ENCODE measurements at regions not wholly inside any gene's neighbourhood (a gene's known extent, or its start where the extent isn't known, plus 50 kb on each side); places are given as distances from the start of the nearest gene placed in this dataset.

DNA sequence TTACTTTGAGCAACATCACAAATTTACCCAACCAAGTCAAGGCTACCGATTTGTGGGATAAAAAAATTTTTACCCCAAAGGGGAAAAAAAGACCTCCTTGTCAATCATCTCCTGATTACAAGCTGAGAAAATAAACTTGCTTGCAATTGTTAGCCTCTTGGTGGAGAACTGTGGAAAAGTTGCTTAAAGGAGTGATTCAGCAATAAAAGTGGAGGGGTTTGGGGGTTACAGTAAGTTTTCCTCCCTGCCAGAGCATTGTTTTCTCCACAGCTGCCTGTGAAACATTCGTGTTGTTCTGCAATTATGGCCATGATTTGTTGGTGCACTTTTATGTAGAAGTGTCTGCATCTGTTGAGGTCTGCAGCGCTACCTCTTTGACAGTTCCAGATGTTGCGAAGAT, 82.6 kb downstream of the EN1 start:
- DNase-seq (no peak), ATAC-seq (no peak)
- in situ Hi-C loops (cut with MboI; ENCODE audit: low sequenced_read_pairs in 4 of 4): loop anchor here (5.0 to 25.0 kb wide), 6 partner anchors 87 to 728 kb away; no protein-coding TSS in a partner anchor
- TF ChIP-seq, protein P1, sequence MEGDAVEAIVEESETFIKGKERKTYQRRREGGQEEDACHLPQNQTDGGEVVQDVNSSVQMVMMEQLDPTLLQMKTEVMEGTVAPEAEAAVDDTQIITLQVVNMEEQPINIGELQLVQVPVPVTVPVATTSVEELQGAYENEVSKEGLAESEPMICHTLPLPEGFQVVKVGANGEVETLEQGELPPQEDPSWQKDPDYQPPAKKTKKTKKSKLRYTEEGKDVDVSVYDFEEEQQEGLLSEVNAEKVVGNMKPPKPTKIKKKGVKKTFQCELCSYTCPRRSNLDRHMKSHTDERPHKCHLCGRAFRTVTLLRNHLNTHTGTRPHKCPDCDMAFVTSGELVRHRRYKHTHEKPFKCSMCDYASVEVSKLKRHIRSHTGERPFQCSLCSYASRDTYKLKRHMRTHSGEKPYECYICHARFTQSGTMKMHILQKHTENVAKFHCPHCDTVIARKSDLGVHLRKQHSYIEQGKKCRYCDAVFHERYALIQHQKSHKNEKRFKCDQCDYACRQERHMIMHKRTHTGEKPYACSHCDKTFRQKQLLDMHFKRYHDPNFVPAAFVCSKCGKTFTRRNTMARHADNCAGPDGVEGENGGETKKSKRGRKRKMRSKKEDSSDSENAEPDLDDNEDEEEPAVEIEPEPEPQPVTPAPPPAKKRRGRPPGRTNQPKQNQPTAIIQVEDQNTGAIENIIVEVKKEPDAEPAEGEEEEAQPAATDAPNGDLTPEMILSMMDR (IDR thresholded peaks at IDR 0.05 in 4 of 5, conservative IDR thresholded peaks at IDR 0.05 in 1 of 5): no peak
- TF ChIP-seq POLR2A (IDR thresholded peaks at IDR 0.05): no peak
- no peaks in the 10 kb centered on the region for H3K27me3 ChIP-seq
- no peaks in the 10 kb centered on the region for H3K4me1 ChIP-seq
- no peaks in the 10 kb centered on the region for H3K36me3 ChIP-seq
- H3K27ac ChIP-seq: no peak overlapping the region
- H3K9me3 ChIP-seq: no peaks in the 10 kb centered on the region
- no peak overlapping the region for H3K4me3 ChIP-seq
- intact Hi-C loops (cut with DNase I; ENCODE audit: low total_unique reads): loop anchor here (5.0 kb wide), 3 partner anchors 57 to 538 kb away; no protein-coding TSS in a partner anchor

DNA sequence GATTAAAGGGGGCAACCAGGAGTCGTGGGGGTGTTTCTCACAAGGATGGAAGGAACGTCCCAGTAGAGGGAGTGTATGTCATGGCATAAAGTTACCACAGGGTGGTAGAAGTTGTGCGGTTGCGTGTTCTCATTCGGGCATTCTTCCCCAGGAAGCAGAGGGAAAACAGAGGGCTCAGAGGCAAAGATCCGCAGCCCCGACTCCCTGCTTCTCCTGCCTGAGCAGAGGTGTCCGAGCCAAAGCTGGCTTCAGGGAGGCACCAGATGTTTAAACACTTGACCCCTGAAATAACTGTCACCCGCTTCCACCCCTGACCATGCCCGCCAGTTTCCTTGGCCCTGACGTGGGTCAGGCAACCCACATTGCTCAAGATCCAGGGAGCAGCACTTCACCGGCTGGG, 83.7 kb downstream of the EN1 start:
- no peaks in the 10 kb centered on the region for H3K4me1 ChIP-seq
- peak; percentile 98 to 100 for ATAC-seq
- no peaks in the 10 kb centered on the region for H3K9me3 ChIP-seq
- no peaks in the 10 kb centered on the region for H3K27me3 ChIP-seq
- no peak for TF ChIP-seq POLR2A (IDR thresholded peaks at IDR 0.05)
- TF ChIP-seq, protein P1 (IDR thresholded peaks at IDR 0.05 in 4 of 5, conservative IDR thresholded peaks at IDR 0.05 in 1 of 5): peak; percentile 67 to 78 (median 70)
- H3K4me3 ChIP-seq: peak overlapping the region; percentile 24 to 48 (median 34)
- peak overlapping the region; percentile 50 to 64 (median 63) for H3K27ac ChIP-seq
- DNase-seq: peak; percentile 20 to 55
- intact Hi-C loops (cut with DNase I; ENCODE audit: low total_unique reads) (loop anchor here (1.0 to 5.0 kb wide), 3 partner anchors 59 to 536 kb away; no protein-coding TSS in a partner anchor), in situ Hi-C loops (cut with MboI; ENCODE audit: low sequenced_read_pairs in 4 of 4) (loop anchor here (5.0 to 25.0 kb wide), 6 partner anchors 89 to 726 kb away; no protein-coding TSS in a partner anchor)
- no peaks in the 10 kb centered on the region for H3K36me3 ChIP-seq

DNA sequence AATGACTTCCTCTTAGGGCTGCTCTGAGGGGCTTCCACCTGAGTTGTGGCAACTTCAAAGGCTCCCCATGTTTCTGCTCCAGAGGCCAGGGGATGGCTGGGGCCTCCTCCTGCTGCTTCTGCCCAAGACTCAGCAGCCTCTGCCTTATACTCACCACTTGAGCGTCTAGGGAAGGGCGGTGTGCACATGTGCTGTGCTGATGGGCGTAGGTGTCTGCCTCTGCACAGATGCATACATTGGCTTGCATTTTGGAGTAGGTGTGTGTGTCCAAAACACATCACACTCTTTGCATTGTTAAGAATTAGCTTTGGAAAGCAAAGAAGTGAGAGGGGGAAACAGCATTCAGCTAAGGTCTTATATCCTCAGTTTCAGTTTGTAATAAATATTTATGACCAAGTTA, 85.2 kb downstream of the EN1 start:
- Histone ChIP-seq H3K4me1 (no peaks in the 10 kb centered on the region), H3K36me3 (no peaks in the 10 kb centered on the region), H3K27me3 (no peaks in the 10 kb centered on the region), H3K4me3 (no peak overlapping the region), H3K9me3 (no peaks in the 10 kb centered on the region), H3K27ac (no peak overlapping the region)
- in situ Hi-C loops (cut with MboI; ENCODE audit: low sequenced_read_pairs in 4 of 4): loop anchor here (5.0 to 25.0 kb wide), 6 partner anchors 90 to 725 kb away; no protein-coding TSS in a partner anchor
- TF ChIP-seq POLR2A (IDR thresholded peaks at IDR 0.05): no peak
- intact Hi-C loops (cut with DNase I; ENCODE audit: low total_unique reads): loop anchor here (5.0 kb wide), 2 partner anchors 60 to 535 kb away; no protein-coding TSS in a partner anchor
- ATAC-seq (no peak), DNase-seq (no peak)

DNA sequence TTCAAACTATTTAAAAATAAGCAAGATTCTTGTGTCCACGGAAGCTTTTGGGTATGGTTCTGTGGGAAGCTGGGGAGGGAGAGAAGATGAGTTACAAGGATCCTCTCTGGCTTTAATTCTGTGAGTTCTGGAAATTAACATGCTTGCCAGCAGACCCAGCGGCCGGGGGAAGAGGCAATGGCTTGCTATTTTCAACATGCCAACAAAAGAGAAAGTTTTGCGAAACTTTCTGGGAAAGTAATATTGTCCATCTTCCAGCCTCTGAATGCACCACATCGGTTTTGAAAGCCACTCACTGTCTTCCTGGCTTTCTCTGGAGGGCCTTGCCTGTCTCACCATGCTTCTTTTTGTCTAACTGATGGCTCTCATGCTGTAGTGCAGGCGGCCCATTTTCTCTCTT, 85.7 kb downstream of the EN1 start:
- no peak overlapping the region for H3K4me3 ChIP-seq
- H3K9me3 ChIP-seq: no peaks in the 10 kb centered on the region
- in situ Hi-C loops (cut with MboI; ENCODE audit: low sequenced_read_pairs in 4 of 4) (loop anchor here (5.0 to 25.0 kb wide), 6 partner anchors 91 to 724 kb away; no protein-coding TSS in a partner anchor), intact Hi-C loops (cut with DNase I; ENCODE audit: low total_unique reads) (loop anchor here (5.0 kb wide), 2 partner anchors 61 to 534 kb away; no protein-coding TSS in a partner anchor)
- H3K4me1 ChIP-seq: no peaks in the 10 kb centered on the region
- no peak for ATAC-seq
- no peak for TF ChIP-seq POLR2A (IDR thresholded peaks at IDR 0.05)
- TF ChIP-seq, protein P1 (IDR thresholded peaks at IDR 0.05 in 4 of 5, conservative IDR thresholded peaks at IDR 0.05 in 1 of 5): no peak
- H3K27me3 ChIP-seq: no peaks in the 10 kb centered on the region
- H3K27ac ChIP-seq: no peak overlapping the region
- H3K36me3 ChIP-seq: no peaks in the 10 kb centered on the region
- no peak for DNase-seq

DNA sequence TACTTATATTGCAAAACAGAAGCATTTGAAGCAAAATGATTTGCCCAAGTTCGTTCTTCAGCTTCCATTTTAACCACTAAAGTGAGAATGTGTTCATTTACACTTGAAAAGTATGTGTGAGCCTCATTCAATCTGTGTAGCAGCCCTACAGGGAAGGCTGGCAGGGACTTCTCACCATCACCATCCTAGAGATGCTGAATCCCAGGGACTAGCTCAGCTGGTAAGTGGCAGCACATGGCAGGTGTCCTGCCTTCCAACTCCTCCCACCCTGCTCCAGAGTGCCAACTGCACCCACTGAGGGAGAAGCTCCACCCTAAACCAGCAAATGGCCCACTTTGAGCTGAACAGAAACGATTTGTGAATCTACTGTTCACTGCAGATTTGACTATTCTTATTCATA, 91.5 kb downstream of the EN1 start:
- intact Hi-C loops (cut with DNase I; ENCODE audit: low total_unique reads): no loop called here
- H3K9me3 ChIP-seq: no peaks in the 10 kb centered on the region
- H3K27me3 ChIP-seq: no peaks in the 10 kb centered on the region
- H3K4me1 ChIP-seq: no peaks in the 10 kb centered on the region
- no peak overlapping the region for H3K4me3 ChIP-seq
- TF ChIP-seq, protein P1 (IDR thresholded peaks at IDR 0.05 in 4 of 5, conservative IDR thresholded peaks at IDR 0.05 in 1 of 5): no peak
- TF ChIP-seq POLR2A (IDR thresholded peaks at IDR 0.05): no peak
- H3K27ac ChIP-seq: no peak overlapping the region
- in situ Hi-C loops (cut with MboI; ENCODE audit: low sequenced_read_pairs in 4 of 4): loop anchor here in 2 of 4 donors (5.0 to 25.0 kb wide), 3 partner anchors 106 to 719 kb away; no protein-coding TSS in a partner anchor
- ATAC-seq (no peak), DNase-seq (no peak)
- no peaks in the 10 kb centered on the region for H3K36me3 ChIP-seq
